Vagina (tissue), 2 donors: ENCODE measurements at regions not wholly inside any gene's neighbourhood (a gene's known extent, or its start where the extent isn't known, plus 50 kb on each side); places are given as distances from the start of the nearest gene placed in this dataset.

Source experiments
- DNase-seq, 2 donors: peaks; one replicate each; pipeline ENCODE4 v3.0.0-alpha.2; 2017; ENCODE audit errors: extremely low spot score in 2 of 2
- H3K27ac ChIP-seq: fragments of 200-600 bp; sonication (generic); one replicate; pipeline ENCODE4 v1.5.1; 2019
- H3K27me3 ChIP-seq: fragments of 200-600 bp; sonication (generic); one replicate; pipeline ENCODE4 v1.5.1; 2019
- H3K36me3 ChIP-seq, 2 donors: fragments of 200-600 bp; sonication (generic); one replicate each; pipeline ENCODE4 v1.5.1; 2017 to 2019
- H3K4me1 ChIP-seq: fragments of 200-600 bp; sonication (generic); one replicate; pipeline ENCODE4 v1.5.1; 2019
- H3K4me3 ChIP-seq, 2 donors: fragments of 200-600 bp; sonication (generic); 1 replicate in 1 of 2; 2 replicates in 1 of 2; pipeline ENCODE4 v1.5.1; 2016 to 2019
- H3K9me3 ChIP-seq: fragments of 200-600 bp; sonication (generic); one replicate; pipeline ENCODE4 v1.5.1; 2019
- POLR2A ChIP-seq, 2 donors: fragments of 450-650 bp; IDR thresholded peaks; one replicate each; pipeline ENCODE4 v1.6.1; 2017; ENCODE audit warnings: antibody characterized with exemption in 2 of 2, mild to moderate bottlenecking in 2 of 2, moderate library complexity in 2 of 2
- POLR2AphosphoS5 ChIP-seq, 2 donors: sonication (generic); formaldehyde crosslinking; IDR thresholded peaks; one replicate each; pipeline ENCODE4 v1.9.0; 2017; ENCODE audit warnings: antibody characterized with exemption in 2 of 2, mild to moderate bottlenecking in 2 of 2, low read depth in 1 of 2; ENCODE audit not compliant: insufficient read depth in 1 of 2
- intact Hi-C: fragments of 100-400 bp; cut with DNase I; formaldehyde crosslinking; loops from one replicate; pipeline ENCODE4 v1.15.1; 2023
- TF ChIP-seq, protein P1 (sequence below), 3 experiments: fragments of 450-650 bp in 2 of 3; fragments of 200-600 bp in 1 of 3; sonication (generic) in 1 of 3; IDR thresholded peaks; one replicate each; pipeline ENCODE4 v1.5.1; 2017 to 2019; ENCODE audit warnings: antibody characterized with exemption in 3 of 3, mild to moderate bottlenecking in 2 of 3, moderate library complexity in 2 of 3

DNA sequence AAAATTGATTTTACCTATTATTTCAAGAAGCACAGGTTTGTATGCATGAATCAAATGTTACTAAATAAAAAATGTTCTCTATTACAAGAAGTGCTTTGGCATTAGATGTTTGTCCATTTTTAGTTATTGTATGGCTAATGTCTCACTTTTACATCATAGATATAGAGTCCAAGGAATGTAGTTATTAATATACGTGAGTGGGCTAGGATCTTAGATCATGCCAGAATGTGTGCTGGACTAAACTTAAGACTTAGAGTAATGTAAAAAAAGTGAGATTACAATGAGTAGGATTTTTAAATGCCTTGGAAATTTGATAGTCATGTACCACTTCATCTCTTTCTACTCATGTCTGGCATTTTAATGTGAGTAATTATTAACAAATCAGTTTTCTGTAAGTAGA lies 196.6 kb downstream of the ARL4A start:
- intact Hi-C loops = no loop called here
- no peak overlapping the region for H3K27ac ChIP-seq
- no peaks in the 10 kb centered on the region for H3K4me1 ChIP-seq
- H3K36me3 ChIP-seq = no peaks in the 10 kb centered on the region
- DNase-seq = no peak
- TF ChIP-seq POLR2A (IDR thresholded peaks at IDR 0.05) (no peak), POLR2AphosphoS5 (IDR thresholded peaks at IDR 0.05; ENCODE audit: insufficient read depth in 1 of 2, low read depth in 1 of 2) (no peak)
- TF ChIP-seq, protein P1, sequence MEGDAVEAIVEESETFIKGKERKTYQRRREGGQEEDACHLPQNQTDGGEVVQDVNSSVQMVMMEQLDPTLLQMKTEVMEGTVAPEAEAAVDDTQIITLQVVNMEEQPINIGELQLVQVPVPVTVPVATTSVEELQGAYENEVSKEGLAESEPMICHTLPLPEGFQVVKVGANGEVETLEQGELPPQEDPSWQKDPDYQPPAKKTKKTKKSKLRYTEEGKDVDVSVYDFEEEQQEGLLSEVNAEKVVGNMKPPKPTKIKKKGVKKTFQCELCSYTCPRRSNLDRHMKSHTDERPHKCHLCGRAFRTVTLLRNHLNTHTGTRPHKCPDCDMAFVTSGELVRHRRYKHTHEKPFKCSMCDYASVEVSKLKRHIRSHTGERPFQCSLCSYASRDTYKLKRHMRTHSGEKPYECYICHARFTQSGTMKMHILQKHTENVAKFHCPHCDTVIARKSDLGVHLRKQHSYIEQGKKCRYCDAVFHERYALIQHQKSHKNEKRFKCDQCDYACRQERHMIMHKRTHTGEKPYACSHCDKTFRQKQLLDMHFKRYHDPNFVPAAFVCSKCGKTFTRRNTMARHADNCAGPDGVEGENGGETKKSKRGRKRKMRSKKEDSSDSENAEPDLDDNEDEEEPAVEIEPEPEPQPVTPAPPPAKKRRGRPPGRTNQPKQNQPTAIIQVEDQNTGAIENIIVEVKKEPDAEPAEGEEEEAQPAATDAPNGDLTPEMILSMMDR (IDR thresholded peaks at IDR 0.05) = no peak
- H3K27me3 ChIP-seq = no peaks in the 10 kb centered on the region
- no peaks in the 10 kb centered on the region for H3K9me3 ChIP-seq
- no peak overlapping the region for H3K4me3 ChIP-seq

DNA sequence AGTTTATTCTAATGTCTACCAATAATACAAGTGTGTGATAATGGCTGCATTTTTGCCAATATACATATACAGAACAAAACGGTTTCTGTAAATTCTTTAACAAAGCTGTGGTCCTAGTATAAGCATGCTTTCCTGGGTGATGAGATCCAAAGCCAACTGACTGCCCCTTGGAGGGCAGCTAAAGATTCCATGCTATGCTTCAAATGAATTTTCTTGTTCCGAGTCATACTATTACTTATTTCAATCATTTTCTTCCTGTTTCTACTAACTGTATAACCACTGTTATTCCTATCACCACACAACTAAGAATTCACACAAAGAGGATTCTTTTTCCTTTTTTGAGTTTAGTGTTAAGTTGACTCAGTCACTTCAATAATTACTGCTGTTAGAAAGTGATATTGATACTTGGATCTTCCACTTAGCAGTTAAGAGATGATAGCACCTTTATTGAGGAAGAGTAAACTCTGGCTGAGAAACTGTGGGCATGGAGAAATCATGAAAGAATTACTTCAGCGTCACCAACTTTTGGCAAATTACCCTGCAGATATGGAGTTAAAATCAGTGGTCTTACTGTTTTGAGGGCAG lies 197.5 kb downstream of the ARL4A start:
- no peaks in the 10 kb centered on the region for H3K36me3 ChIP-seq
- TF ChIP-seq POLR2A (IDR thresholded peaks at IDR 0.05) (no peak), POLR2AphosphoS5 (IDR thresholded peaks at IDR 0.05; ENCODE audit: insufficient read depth in 1 of 2, low read depth in 1 of 2) (no peak)
- TF ChIP-seq, protein P1 (IDR thresholded peaks at IDR 0.05) = no peak
- H3K9me3 ChIP-seq = no peaks in the 10 kb centered on the region
- DNase-seq = no peak
- intact Hi-C loops = no loop called here
- H3K27me3 ChIP-seq = no peaks in the 10 kb centered on the region
- no peak overlapping the region for H3K4me3 ChIP-seq
- no peak overlapping the region for H3K27ac ChIP-seq
- no peaks in the 10 kb centered on the region for H3K4me1 ChIP-seq

DNA sequence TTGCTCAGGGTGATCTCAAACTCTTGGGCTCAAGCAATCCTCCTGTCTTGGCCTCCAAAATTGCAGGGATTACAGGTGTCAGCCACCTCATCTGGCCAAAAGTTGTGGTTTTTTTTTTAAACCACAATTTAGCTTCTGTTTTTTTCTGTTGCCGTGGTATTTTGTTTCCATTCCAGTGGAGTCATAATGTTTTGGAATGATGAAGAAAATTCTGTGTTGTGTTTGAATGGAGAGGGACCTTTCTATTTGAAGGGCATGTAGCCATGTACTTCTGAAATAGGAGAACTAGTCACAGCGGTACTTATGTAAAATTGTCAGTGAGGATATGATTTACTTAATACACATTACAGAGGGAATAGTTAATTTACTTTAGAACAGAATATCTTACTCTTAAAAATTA lies 201.3 kb downstream of the ARL4A start:
- DNase-seq = no peak
- H3K4me1 ChIP-seq = no peaks in the 10 kb centered on the region
- no peaks in the 10 kb centered on the region for H3K9me3 ChIP-seq
- H3K4me3 ChIP-seq = no peak overlapping the region
- H3K27ac ChIP-seq = no peak overlapping the region
- intact Hi-C loops = no loop called here
- no peaks in the 10 kb centered on the region for H3K36me3 ChIP-seq
- H3K27me3 ChIP-seq = no peaks in the 10 kb centered on the region
- TF ChIP-seq, protein P1 (IDR thresholded peaks at IDR 0.05) = no peak
- TF ChIP-seq POLR2AphosphoS5 (IDR thresholded peaks at IDR 0.05; ENCODE audit: insufficient read depth in 1 of 2, low read depth in 1 of 2) = no peak
- no peak for TF ChIP-seq POLR2A (IDR thresholded peaks at IDR 0.05)

DNA sequence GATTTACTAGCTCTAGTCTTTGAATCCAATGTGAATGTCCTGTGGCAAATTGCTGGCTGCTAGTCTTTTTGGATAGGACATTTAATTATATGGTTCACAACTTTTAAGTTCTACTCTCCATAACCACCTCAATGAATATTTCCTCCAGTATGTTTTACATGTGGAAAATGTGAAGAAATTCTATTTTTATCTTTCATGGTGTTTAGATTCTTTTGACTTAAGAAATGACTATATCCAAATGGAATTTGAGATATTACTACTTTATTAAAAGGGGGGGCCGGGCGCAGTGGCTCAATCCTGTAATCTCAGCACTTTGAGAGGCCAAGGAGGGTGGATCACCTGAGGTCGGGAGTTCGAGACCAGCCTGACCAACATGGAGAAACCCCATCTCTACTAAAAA lies 202.0 kb downstream of the ARL4A start:
- no peaks in the 10 kb centered on the region for H3K9me3 ChIP-seq
- TF ChIP-seq POLR2AphosphoS5 (IDR thresholded peaks at IDR 0.05; ENCODE audit: insufficient read depth in 1 of 2, low read depth in 1 of 2) = no peak
- no peak for TF ChIP-seq POLR2A (IDR thresholded peaks at IDR 0.05)
- TF ChIP-seq, protein P1 (IDR thresholded peaks at IDR 0.05) = no peak
- H3K4me1 ChIP-seq = no peaks in the 10 kb centered on the region
- H3K27ac ChIP-seq = no peak overlapping the region
- H3K4me3 ChIP-seq = no peak overlapping the region
- no peaks in the 10 kb centered on the region for H3K36me3 ChIP-seq
- intact Hi-C loops = no loop called here
- DNase-seq = no peak
- no peaks in the 10 kb centered on the region for H3K27me3 ChIP-seq

DNA sequence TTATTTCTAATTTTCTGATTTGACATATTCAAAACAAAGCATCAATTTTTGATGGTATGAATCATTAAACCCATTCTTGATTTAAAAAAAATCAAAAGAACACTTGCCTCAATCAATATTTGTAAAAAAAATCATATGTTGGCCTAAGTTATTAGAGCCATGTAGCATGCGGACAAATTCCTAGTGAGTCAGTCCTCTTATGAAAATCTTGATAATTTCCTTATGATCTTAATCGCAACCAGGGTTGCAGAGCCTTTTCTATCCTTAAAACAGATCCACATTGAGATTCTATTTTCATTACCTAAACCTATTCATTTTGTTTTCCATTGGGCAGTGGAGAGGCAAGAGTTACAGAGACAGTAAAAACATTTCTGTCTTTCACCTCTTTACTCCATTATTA lies 203.2 kb downstream of the ARL4A start:
- TF ChIP-seq POLR2AphosphoS5 (IDR thresholded peaks at IDR 0.05; ENCODE audit: insufficient read depth in 1 of 2, low read depth in 1 of 2) (no peak), POLR2A (IDR thresholded peaks at IDR 0.05) (no peak)
- TF ChIP-seq, protein P1 (IDR thresholded peaks at IDR 0.05) = no peak
- no peaks in the 10 kb centered on the region for H3K9me3 ChIP-seq
- DNase-seq = no peak

More for the DNA sequence above, 203.2 kb downstream of the ARL4A start:
- H3K27me3 ChIP-seq = no peaks in the 10 kb centered on the region
- intact Hi-C loops = no loop called here
- H3K4me3 ChIP-seq = no peak overlapping the region
- no peak overlapping the region for H3K27ac ChIP-seq
- H3K36me3 ChIP-seq = no peaks in the 10 kb centered on the region
- H3K4me1 ChIP-seq = no peaks in the 10 kb centered on the region
